ENCODE measurements at regions not wholly inside any gene's neighbourhood (a gene's known extent, or its start where the extent isn't known, plus 50 kb on each side); places are given as distances from the start of the nearest gene placed in this dataset.

DNA sequence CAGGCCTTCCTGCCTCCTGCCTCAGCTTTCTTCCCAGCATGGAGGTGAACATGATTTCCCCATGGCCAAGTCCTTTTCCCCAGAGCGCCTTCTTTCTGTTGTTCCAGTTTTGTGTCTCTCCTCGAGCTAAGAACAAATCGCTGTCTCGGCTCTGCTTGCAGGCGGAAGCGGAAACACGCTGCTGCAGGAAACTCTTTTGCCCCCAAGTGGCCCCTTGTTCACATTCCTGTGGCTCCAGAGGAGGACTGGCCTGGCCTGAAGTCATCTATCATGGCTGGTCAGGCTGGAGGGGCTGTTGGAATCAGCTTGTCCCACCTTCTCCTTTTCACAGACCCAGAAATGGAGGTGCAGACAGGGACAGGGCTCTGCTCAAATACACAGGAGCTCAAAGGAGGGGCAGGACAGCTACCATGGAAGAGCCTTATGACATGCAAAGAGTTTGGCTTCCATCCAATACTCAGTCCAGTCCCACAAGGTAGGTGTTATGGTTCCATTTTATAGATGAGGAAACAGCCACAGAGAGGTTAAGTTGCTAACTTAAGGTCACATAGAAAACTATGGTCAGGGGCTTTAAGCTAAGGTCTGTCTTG, 182.2 kb upstream of the SYT13 start:
- H3K27me3 Mint-ChIP-seq (ENCODE audit: insufficient read depth, unreplicated experiment) = peaks cover 9% of the 10 kb centered on the region
- TF ChIP-seq, protein P1, sequence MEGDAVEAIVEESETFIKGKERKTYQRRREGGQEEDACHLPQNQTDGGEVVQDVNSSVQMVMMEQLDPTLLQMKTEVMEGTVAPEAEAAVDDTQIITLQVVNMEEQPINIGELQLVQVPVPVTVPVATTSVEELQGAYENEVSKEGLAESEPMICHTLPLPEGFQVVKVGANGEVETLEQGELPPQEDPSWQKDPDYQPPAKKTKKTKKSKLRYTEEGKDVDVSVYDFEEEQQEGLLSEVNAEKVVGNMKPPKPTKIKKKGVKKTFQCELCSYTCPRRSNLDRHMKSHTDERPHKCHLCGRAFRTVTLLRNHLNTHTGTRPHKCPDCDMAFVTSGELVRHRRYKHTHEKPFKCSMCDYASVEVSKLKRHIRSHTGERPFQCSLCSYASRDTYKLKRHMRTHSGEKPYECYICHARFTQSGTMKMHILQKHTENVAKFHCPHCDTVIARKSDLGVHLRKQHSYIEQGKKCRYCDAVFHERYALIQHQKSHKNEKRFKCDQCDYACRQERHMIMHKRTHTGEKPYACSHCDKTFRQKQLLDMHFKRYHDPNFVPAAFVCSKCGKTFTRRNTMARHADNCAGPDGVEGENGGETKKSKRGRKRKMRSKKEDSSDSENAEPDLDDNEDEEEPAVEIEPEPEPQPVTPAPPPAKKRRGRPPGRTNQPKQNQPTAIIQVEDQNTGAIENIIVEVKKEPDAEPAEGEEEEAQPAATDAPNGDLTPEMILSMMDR (IDR thresholded peaks at IDR 0.05; ENCODE audit: insufficient read depth in 1 of 2, low read depth in 1 of 2, low read length in 1 of 2, severe bottlenecking in 1 of 2, unreplicated experiment in 1 of 2) = no peak
- no peaks in the 10 kb centered on the region for H3K9me3 Mint-ChIP-seq (ENCODE audit: unreplicated experiment)
- ChIA-PET POLR2A (no interaction called here), CTCF (no interaction called here)
- intact Hi-C loops (cut with micrococcal nuclease; ENCODE audit: unreplicated experiment) = no loop called here
- no TSS peak for BruUV-seq (replicated peaks)
- no peak overlapping the region for H3K4me3 ChIP-seq (ENCODE audit: low read depth, low read length)
- H3K4me1 ChIP-seq = no peaks in the 10 kb centered on the region
- H3K36me3 Mint-ChIP-seq (ENCODE audit: insufficient read depth, unreplicated experiment) = no peaks in the 10 kb centered on the region
- no peak for DNase-seq
- H3K27ac Mint-ChIP-seq (ENCODE audit: unreplicated experiment) = no peak overlapping the region
- 0 out of 2 replicates have a peak, but pooled peaks cover 1% of the 10 kb centered on the region for H3K27me3 ChIP-seq (replicated peaks; ENCODE audit: control insufficient read depth, insufficient read depth, low read length)
- no peaks in the 10 kb centered on the region for H3K4me1 Mint-ChIP-seq (ENCODE audit: low read depth, unreplicated experiment)
- H3K4me3 Mint-ChIP-seq (ENCODE audit: unreplicated experiment) = no peak overlapping the region
- H3K36me3 ChIP-seq (ENCODE audit: control insufficient read depth, insufficient read depth, low read length) = no peaks in the 10 kb centered on the region
- no peaks in the 10 kb centered on the region for H3K9me3 ChIP-seq

DNA sequence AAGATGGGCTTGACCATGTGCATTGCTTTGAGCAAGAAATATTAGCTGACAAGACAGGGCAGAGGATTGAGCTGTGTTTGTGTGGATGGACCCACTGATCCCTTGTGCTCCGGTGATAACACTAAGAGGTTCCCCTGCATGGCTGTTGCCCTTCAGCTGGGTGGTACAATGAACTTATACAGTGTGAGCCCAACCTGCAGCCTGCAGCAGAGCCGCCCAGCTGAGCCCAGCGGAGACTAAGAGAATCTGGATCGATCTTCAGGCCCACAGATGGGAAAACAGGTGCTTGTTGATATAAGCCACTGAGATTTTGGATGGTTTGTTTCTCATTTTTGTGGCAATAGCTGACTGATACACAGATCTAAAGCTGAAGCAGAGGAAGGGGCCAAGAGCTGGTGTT, 177.4 kb upstream of the SYT13 start:
- H3K4me1 ChIP-seq = no peaks in the 10 kb centered on the region
- H3K36me3 ChIP-seq (ENCODE audit: control insufficient read depth, insufficient read depth, low read length) = no peaks in the 10 kb centered on the region
- H3K9me3 ChIP-seq = no peaks in the 10 kb centered on the region
- ChIA-PET POLR2A (no interaction called here), CTCF (no interaction called here)
- Mint-ChIP-seq H3K4me3 (ENCODE audit: unreplicated experiment) (no peak overlapping the region), H3K27ac (ENCODE audit: unreplicated experiment) (no peak overlapping the region), H3K4me1 (ENCODE audit: low read depth, unreplicated experiment) (no peaks in the 10 kb centered on the region), H3K36me3 (ENCODE audit: insufficient read depth, unreplicated experiment) (no peaks in the 10 kb centered on the region), H3K27me3 (ENCODE audit: insufficient read depth, unreplicated experiment) (peaks cover 4% of the 10 kb centered on the region), H3K9me3 (ENCODE audit: unreplicated experiment) (no peaks in the 10 kb centered on the region)
- TF ChIP-seq, protein P1 (IDR thresholded peaks at IDR 0.05; ENCODE audit: insufficient read depth in 1 of 2, low read depth in 1 of 2, low read length in 1 of 2, severe bottlenecking in 1 of 2, unreplicated experiment in 1 of 2) = no peak
- peaks cover 1% of the 10 kb centered on the region; the same call in 1 of the 2 replicates for H3K27me3 ChIP-seq (replicated peaks; ENCODE audit: control insufficient read depth, insufficient read depth, low read length)
- DNase-seq = no peak
- BruUV-seq (replicated peaks) = no TSS peak
- H3K4me3 ChIP-seq (ENCODE audit: low read depth, low read length) = no peak overlapping the region
- intact Hi-C loops (cut with micrococcal nuclease; ENCODE audit: unreplicated experiment) = no loop called here

DNA sequence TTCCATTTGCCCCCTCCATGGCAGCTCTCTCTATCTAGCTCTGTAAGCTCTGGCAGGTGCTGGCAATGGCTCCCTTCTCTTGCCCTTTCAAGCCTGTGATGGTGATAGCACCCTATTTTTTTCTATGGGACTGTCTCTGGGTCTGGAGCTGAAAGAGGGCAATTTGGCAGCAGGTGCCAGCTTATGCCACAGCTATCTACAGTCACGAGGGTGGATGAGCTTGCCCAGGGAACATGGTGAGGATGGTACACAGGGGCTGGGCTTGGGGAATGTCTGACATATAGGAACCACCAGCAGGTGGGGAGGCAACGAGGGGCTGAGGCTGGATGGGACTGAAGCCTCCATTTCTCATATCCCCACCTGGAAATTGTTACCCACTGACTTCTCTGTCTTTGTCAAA, 175.4 kb upstream of the SYT13 start:
- no TSS peak for BruUV-seq (replicated peaks)
- Histone ChIP-seq H3K9me3 (no peaks in the 10 kb centered on the region), H3K36me3 (ENCODE audit: control insufficient read depth, insufficient read depth, low read length) (no peaks in the 10 kb centered on the region), H3K4me3 (ENCODE audit: low read depth, low read length) (no peak overlapping the region), H3K27me3 (replicated peaks; ENCODE audit: control insufficient read depth, insufficient read depth, low read length) (peaks cover 3% of the 10 kb centered on the region; the same call in 1 of the 2 replicates), H3K4me1 (no peaks in the 10 kb centered on the region)
- Mint-ChIP-seq H3K9me3 (ENCODE audit: unreplicated experiment) (no peaks in the 10 kb centered on the region), H3K4me1 (ENCODE audit: low read depth, unreplicated experiment) (no peaks in the 10 kb centered on the region), H3K36me3 (ENCODE audit: insufficient read depth, unreplicated experiment) (no peaks in the 10 kb centered on the region), H3K27ac (ENCODE audit: unreplicated experiment) (no peak overlapping the region), H3K4me3 (ENCODE audit: unreplicated experiment) (no peak overlapping the region), H3K27me3 (ENCODE audit: insufficient read depth, unreplicated experiment) (peaks cover 20% of the 10 kb centered on the region)
- intact Hi-C loops (cut with micrococcal nuclease; ENCODE audit: unreplicated experiment) = no loop called here
- ChIA-PET POLR2A (no interaction called here), CTCF (no interaction called here)
- TF ChIP-seq, protein P1 (IDR thresholded peaks at IDR 0.05; ENCODE audit: insufficient read depth in 1 of 2, low read depth in 1 of 2, low read length in 1 of 2, severe bottlenecking in 1 of 2, unreplicated experiment in 1 of 2) = no peak
- DNase-seq = no peak

Measured in Caco-2 (cell line).